Activated CD4-positive, alpha-beta T cell treated with anti-CD3 and anti-CD28 coated beads for 36 hours (primary cell): ENCODE measurements at regions not wholly inside any gene's neighbourhood (a gene's known extent, or its start where the extent isn't known, plus 50 kb on each side); places are given as distances from the start of the nearest gene placed in this dataset.
"Not testable (repeated sequence)": the region's sequence is repeated elsewhere in the genome, so short reads cannot be mapped to it uniquely, and the experiment has no call there.

Experiments used
- ATAC-seq: fragments of 200-7000 bp; cut with Tn5 transposase; one replicate; pipeline ENCODE4 v1.10.0; 2021; ENCODE audit warnings: mild to moderate bottlenecking, moderate library complexity
- CTCF ChIA-PET: fragments of 350-600 bp; sonication (Branson Sonifier 250); formaldehyde crosslinking; loops from one replicate; lab custom pipeline; 2021; ENCODE audit warnings: antibody characterized with exemption; lab: Charles Lee
- POLR2A ChIA-PET: fragments of 350-600 bp; sonication (Branson Sonifier 250); formaldehyde crosslinking; loops from one replicate; lab custom pipeline; 2021; ENCODE audit warnings: antibody characterized with exemption, inconsistent platforms; lab: Charles Lee
- DNase-seq: peaks from one replicate; pipeline ENCODE4 v3.0.0-alpha.2; 2020
- H3K27ac Mint-ChIP-seq: one replicate; pipeline ENCODE4 v1.8.0; 2021; ENCODE audit warnings: mixed read lengths
- H3K27me3 Mint-ChIP-seq: one replicate; pipeline ENCODE4 v1.8.0; 2021; ENCODE audit warnings: mixed read lengths
- H3K36me3 Mint-ChIP-seq: one replicate; pipeline ENCODE4 v1.8.0; 2021; ENCODE audit warnings: low read depth, mixed read lengths
- H3K4me1 Mint-ChIP-seq: one replicate; pipeline ENCODE4 v1.8.0; 2021; ENCODE audit warnings: mixed read lengths
- H3K4me3 Mint-ChIP-seq: one replicate; pipeline ENCODE4 v1.8.0; 2021; ENCODE audit warnings: mild to moderate bottlenecking, moderate library complexity, mixed read lengths
- H3K9me3 Mint-ChIP-seq: one replicate; pipeline ENCODE4 v1.8.0; 2021; ENCODE audit warnings: low read depth, mixed read lengths
- intact Hi-C, 2 experiments: fragments of 100-400 bp; cut with DNase I in 1 of 2; cut with micrococcal nuclease in 1 of 2; formaldehyde crosslinking; loops; one replicate each; pipeline versions ENCODE4 v1.14.2 to v1.15.1; 2022 to 2024; cut with DNase I, micrococcal nuclease

- ATAC-seq (no peak), DNase-seq (no peak)
- Mint-ChIP-seq H3K4me1 (no peaks in the 10 kb centered on the region), H3K9me3 (no peaks in the 10 kb centered on the region), H3K4me3 (no peak overlapping the region), H3K27me3 (no peaks in the 10 kb centered on the region), H3K27ac (no peak overlapping the region), H3K36me3 (no peaks in the 10 kb centered on the region)
- intact Hi-C loops: no loop called here
- POLR2A ChIA-PET: no interaction called here
- CTCF ChIA-PET: no interaction called here
Measured at GRCh38 chr6:145567684-145568252, 167.6 kb downstream of the EPM2A start.

- intact Hi-C loops: no loop called here
- H3K9me3 Mint-ChIP-seq: peaks cover 1% of the 10 kb centered on the region
- POLR2A ChIA-PET: no interaction called here
- CTCF ChIA-PET: no interaction called here
- H3K4me3 Mint-ChIP-seq: no peak overlapping the region
- no peaks in the 10 kb centered on the region for H3K4me1 Mint-ChIP-seq
- H3K27ac Mint-ChIP-seq: no peak overlapping the region
- H3K36me3 Mint-ChIP-seq: no peaks in the 10 kb centered on the region
- H3K27me3 Mint-ChIP-seq: no peaks in the 10 kb centered on the region
- ATAC-seq (no peak), DNase-seq (no peak)
Measured at GRCh38 chr6:145569140-145569539, 166.2 kb downstream of the EPM2A start.

GRCh38 chr6:145570336-145570735 lies 165.0 kb downstream of the EPM2A start:
- H3K36me3 Mint-ChIP-seq, H3K27me3 Mint-ChIP-seq, CTCF ChIA-PET, DNase-seq, H3K4me1 Mint-ChIP-seq, intact Hi-C loops, H3K4me3 Mint-ChIP-seq, ATAC-seq, H3K27ac Mint-ChIP-seq, POLR2A ChIA-PET: not testable (repeated sequence)
- peaks cover 11% of the 10 kb centered on the region for H3K9me3 Mint-ChIP-seq

- H3K36me3 Mint-ChIP-seq, H3K4me3 Mint-ChIP-seq, ATAC-seq, DNase-seq, H3K27ac Mint-ChIP-seq, CTCF ChIA-PET, intact Hi-C loops, POLR2A ChIA-PET, H3K4me1 Mint-ChIP-seq, H3K27me3 Mint-ChIP-seq: not testable (repeated sequence)
- H3K9me3 Mint-ChIP-seq: peaks cover 21% of the 10 kb centered on the region
Measured at GRCh38 chr6:145574269-145574668, 161.1 kb downstream of the EPM2A start.
